GM18951 (cell line): ENCODE measurements at regions not wholly inside any gene's neighbourhood (a gene's known extent, or its start where the extent isn't known, plus 50 kb on each side); places are given as distances from the start of the nearest gene placed in this dataset.

ENCODE experiments used
- POLR2A ChIP-seq: IDR thresholded peaks from 4 replicates; pipeline ENCODE4 v1.6.1; 2011; ENCODE audit warnings: mild to moderate bottlenecking; ENCODE audit not compliant: insufficient read length, insufficient read depth; ENCODE audit errors: extremely low read depth
- in situ Hi-C: fragments of 300-500 bp; cut with MboI; formaldehyde crosslinking; loops from one replicate; pipeline ENCODE4 v1.12.0; 2022; ENCODE audit warnings: low sequenced_read_pairs, mixed read lengths, inconsistent platforms; ENCODE audit not compliant: unreplicated experiment

GRCh38 chr12:76939701-76940100 is 60.9 kb upstream of the CSRP2 start:
- TF ChIP-seq POLR2A = no peak
- in situ Hi-C loops = loop anchor here (25.0 kb wide), 1 partner anchor 302 kb away; no protein-coding TSS in a partner anchor

- in situ Hi-C loops = loop anchor here (25.0 kb wide), 1 partner anchor 299 kb away; no protein-coding TSS in a partner anchor
- no peak for TF ChIP-seq POLR2A
These were observed 57.7 kb upstream of the CSRP2 start for GRCh38 chr12:76936275-76937193.

DNA sequence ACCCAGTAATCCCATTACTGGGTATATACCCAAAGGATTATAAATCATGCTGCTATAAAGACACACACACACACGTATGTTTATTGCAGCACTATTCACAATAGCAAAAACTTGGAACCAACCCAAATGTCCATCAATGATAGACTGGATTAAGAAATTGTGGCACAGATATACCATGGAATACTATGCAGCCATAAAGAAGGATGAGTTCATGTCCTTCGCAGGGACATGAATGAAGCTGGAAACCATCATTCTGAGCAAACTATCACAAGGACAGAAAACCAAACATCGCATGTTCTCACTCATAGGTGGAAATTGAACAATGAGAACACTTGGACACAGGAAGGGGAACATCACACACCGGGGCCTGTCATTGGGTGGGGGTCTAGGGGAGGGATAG is 54.6 kb upstream of the CSRP2 start:
- in situ Hi-C loops = loop anchor here (25.0 kb wide), 1 partner anchor 296 kb away; no protein-coding TSS in a partner anchor

GRCh38 chr12:76929499-76929898 is 50.7 kb upstream of the CSRP2 start:
- in situ Hi-C loops = loop anchor here (25.0 kb wide), 1 partner anchor 292 kb away; no protein-coding TSS in a partner anchor
- TF ChIP-seq POLR2A = no peak
